RWPE2 (cell line): ENCODE measurements at regions not wholly inside any gene's neighbourhood (a gene's known extent, or its start where the extent isn't known, plus 50 kb on each side); places are given as distances from the start of the nearest gene placed in this dataset.

Experiments used
- ATAC-seq: fragments of 200-7000 bp; cut with Tn5 transposase; 3 replicates; pipeline ENCODE4 v1.9.1; 2021; ENCODE audit warnings: low read depth
- DNase-seq: peaks from one replicate; pipeline ENCODE4 v3.0.0-alpha.2; 2020; ENCODE audit warnings: low spot score
- H3K27ac ChIP-seq: fragments of 450-650 bp; 2 replicates; pipeline ENCODE4 v1.5.1; 2017; ENCODE audit warnings: mild to moderate bottlenecking; ENCODE audit not compliant: poor library complexity, severe bottlenecking
- H3K27me3 ChIP-seq: fragments of 250-450 bp; sonication (Bioruptor Pico); 2 replicates; pipeline ENCODE4 v1.5.1; 2021; ENCODE audit warnings: mild to moderate bottlenecking, moderate library complexity; ENCODE audit not compliant: insufficient read depth, poor library complexity, severe bottlenecking
- H3K36me3 ChIP-seq: fragments of 250-450 bp; sonication (Bioruptor Pico); 2 replicates; pipeline ENCODE4 v1.5.1; 2020; ENCODE audit warnings: low read depth, mild to moderate bottlenecking, moderate library complexity
- H3K4me1 ChIP-seq: fragments of 250-450 bp; sonication (Bioruptor Pico); 2 replicates; pipeline ENCODE4 v1.5.1; 2021; ENCODE audit warnings: mild to moderate bottlenecking, moderate library complexity; ENCODE audit not compliant: insufficient read depth, poor library complexity, severe bottlenecking
- H3K4me3 ChIP-seq: fragments of 250-450 bp; sonication (Bioruptor Pico); 2 replicates; pipeline ENCODE4 v1.5.1; 2021; ENCODE audit warnings: mild to moderate bottlenecking, moderate library complexity; ENCODE audit not compliant: severe bottlenecking
- H3K9me3 ChIP-seq: fragments of 250-450 bp; sonication (Bioruptor Pico); 2 replicates; pipeline ENCODE4 v1.5.1; 2021; ENCODE audit warnings: mild to moderate bottlenecking, moderate library complexity; ENCODE audit not compliant: severe bottlenecking
- TF ChIP-seq, protein P1 (sequence below): fragments of 450-650 bp; IDR thresholded peaks from one replicate; pipeline ENCODE4 v1.5.1; 2017; ENCODE audit warnings: mild to moderate bottlenecking, moderate library complexity; ENCODE audit not compliant: poor library complexity, severe bottlenecking

GRCh38 chr5:13640270-13640669, 304.2 kb downstream of the DNAH5 start:
- no peak for ATAC-seq
- DNase-seq: no peak
- H3K9me3 ChIP-seq: no peaks in the 10 kb centered on the region

DNA sequence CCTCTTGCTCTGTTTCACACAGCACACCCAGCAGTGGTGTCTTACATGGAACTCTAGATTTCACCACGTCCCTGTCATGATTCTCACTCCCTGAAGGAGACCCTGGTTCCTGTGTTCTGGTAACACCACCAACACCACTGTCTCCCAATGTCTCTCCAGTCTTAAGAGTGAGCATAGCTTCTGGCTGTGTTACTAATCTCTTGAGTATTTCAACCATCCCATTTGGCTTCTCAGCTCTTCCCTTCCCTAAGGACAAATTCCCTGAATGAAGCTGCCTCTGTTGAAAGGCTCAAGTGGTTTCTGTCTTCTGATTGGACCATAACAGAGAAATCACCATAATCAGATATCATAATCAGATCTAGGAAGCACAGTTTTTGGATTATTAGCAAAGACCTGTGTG, 311.8 kb downstream of the DNAH5 start:
- peak overlapping the region; percentile 2 for H3K27ac ChIP-seq
- H3K27me3 ChIP-seq: no peaks in the 10 kb centered on the region
- ATAC-seq: peak; percentile 95
- no peaks in the 10 kb centered on the region for H3K36me3 ChIP-seq
- H3K4me1 ChIP-seq: peaks cover 3% of the 10 kb centered on the region
- TF ChIP-seq, protein P1, sequence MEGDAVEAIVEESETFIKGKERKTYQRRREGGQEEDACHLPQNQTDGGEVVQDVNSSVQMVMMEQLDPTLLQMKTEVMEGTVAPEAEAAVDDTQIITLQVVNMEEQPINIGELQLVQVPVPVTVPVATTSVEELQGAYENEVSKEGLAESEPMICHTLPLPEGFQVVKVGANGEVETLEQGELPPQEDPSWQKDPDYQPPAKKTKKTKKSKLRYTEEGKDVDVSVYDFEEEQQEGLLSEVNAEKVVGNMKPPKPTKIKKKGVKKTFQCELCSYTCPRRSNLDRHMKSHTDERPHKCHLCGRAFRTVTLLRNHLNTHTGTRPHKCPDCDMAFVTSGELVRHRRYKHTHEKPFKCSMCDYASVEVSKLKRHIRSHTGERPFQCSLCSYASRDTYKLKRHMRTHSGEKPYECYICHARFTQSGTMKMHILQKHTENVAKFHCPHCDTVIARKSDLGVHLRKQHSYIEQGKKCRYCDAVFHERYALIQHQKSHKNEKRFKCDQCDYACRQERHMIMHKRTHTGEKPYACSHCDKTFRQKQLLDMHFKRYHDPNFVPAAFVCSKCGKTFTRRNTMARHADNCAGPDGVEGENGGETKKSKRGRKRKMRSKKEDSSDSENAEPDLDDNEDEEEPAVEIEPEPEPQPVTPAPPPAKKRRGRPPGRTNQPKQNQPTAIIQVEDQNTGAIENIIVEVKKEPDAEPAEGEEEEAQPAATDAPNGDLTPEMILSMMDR: no peak
- DNase-seq: no peak
- no peak overlapping the region for H3K4me3 ChIP-seq
- H3K9me3 ChIP-seq: no peaks in the 10 kb centered on the region

More at GRCh38 chr5:13640270-13640669, 304.2 kb downstream of the DNAH5 start:
- TF ChIP-seq, protein P1: no peak
- Histone ChIP-seq H3K27me3 (peaks cover 4% of the 10 kb centered on the region), H3K4me3 (no peak overlapping the region), H3K4me1 (no peaks in the 10 kb centered on the region), H3K27ac (no peak overlapping the region), H3K36me3 (no peaks in the 10 kb centered on the region)

- no peak overlapping the region for H3K27ac ChIP-seq
- no peak overlapping the region for H3K4me3 ChIP-seq
- ATAC-seq (no peak; the same call in 2 of the 3 replicates), DNase-seq (no peak)
- TF ChIP-seq, protein P1: no peak
- H3K4me1 ChIP-seq: peaks cover 3% of the 10 kb centered on the region
- H3K36me3 ChIP-seq: no peaks in the 10 kb centered on the region
- no peaks in the 10 kb centered on the region for H3K27me3 ChIP-seq
- no peaks in the 10 kb centered on the region for H3K9me3 ChIP-seq
Observed at GRCh38 chr5:13629218-13629617, 315.3 kb downstream of the DNAH5 start.

DNA sequence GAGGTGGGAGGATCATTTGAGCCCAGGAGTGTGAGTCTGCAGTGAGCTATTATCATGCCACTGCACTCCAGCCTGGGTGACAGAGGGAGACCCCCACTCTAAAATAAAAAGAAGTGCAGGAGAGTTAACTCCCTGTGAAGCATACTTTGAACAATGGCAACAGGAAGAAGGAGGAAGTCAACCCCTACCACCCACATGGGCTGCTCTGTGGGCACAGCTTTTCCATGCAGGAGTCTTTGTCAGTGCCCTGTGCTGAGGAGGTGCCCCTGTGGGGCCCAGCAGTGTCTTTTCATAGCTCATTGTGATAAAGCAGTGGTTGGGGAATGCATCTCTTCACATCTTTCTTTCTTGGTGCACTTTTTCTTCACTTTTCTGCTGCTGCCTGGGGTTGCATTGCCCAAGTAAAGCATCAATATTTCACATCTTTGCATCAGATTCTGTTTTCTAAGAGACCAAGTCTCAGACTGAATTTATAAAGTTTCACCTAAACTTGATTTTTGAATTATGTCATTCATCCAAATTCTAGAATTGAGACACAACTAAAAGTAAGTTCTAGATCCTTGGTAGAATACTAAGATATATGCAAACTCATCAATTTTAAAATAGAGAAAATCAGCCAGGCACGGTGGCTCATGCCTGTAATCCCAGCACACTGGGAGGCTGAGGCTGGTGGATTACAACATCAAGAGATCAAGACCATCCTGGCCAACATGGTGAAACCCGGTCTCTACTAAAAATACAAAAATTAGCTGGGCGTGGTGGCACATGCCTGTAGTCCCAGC, 316.6 kb downstream of the DNAH5 start:
- TF ChIP-seq, protein P1: no peak

GRCh38 chr5:13625616-13626198, 318.8 kb downstream of the DNAH5 start:
- no peak for DNase-seq
- TF ChIP-seq, protein P1: no peak
- H3K27ac ChIP-seq: no peak overlapping the region
- no peaks in the 10 kb centered on the region for H3K27me3 ChIP-seq
- H3K4me1 ChIP-seq: no peaks in the 10 kb centered on the region
- no peaks in the 10 kb centered on the region for H3K36me3 ChIP-seq
- ATAC-seq: no peak
- H3K4me3 ChIP-seq: no peak overlapping the region
- no peaks in the 10 kb centered on the region for H3K9me3 ChIP-seq

More for the DNA sequence above, 316.6 kb downstream of the DNAH5 start:
- ATAC-seq (no peak), DNase-seq (no peak)
- no peaks in the 10 kb centered on the region for H3K36me3 ChIP-seq
- no peaks in the 10 kb centered on the region for H3K27me3 ChIP-seq
- no peaks in the 10 kb centered on the region for H3K9me3 ChIP-seq
- no peak overlapping the region for H3K27ac ChIP-seq
- H3K4me3 ChIP-seq: no peak overlapping the region
- H3K4me1 ChIP-seq: peaks cover 3% of the 10 kb centered on the region
